Spleen (tissue), 7 donors: ENCODE measurements at regions not wholly inside any gene's neighbourhood (a gene's known extent, or its start where the extent isn't known, plus 50 kb on each side); places are given as distances from the start of the nearest gene placed in this dataset.

ENCODE experiments used
- POLR2A ChIP-seq, 3 donors: fragments of 450-650 bp; IDR thresholded peaks; one replicate each; pipeline ENCODE4 v1.5.1; 2017; ENCODE audit warnings: antibody characterized with exemption in 3 of 3, mild to moderate bottlenecking in 1 of 3
- POLR2AphosphoS5 ChIP-seq, 3 donors: sonication (generic); formaldehyde crosslinking; IDR thresholded peaks; one replicate each; pipeline ENCODE4 v1.5.1; 2017; ENCODE audit warnings: antibody characterized with exemption in 3 of 3
- TF ChIP-seq, protein P1 (sequence below), 11 experiments: fragments of 200-600 bp in 7 of 11; fragments of 450-650 bp in 4 of 11; sonication (generic) in 4 of 11; IDR thresholded peaks in 8 of 11; conservative IDR thresholded peaks in 3 of 11; 1 replicate in 7 of 11; 2 replicates in 4 of 11; pipeline versions ENCODE4 v1.4.0 to v1.8.0; 2016 to 2021; ENCODE audit warnings: antibody characterized with exemption in 11 of 11, inconsistent platforms in 4 of 11, mild to moderate bottlenecking in 1 of 11
- donor health status: DM: no; HTN: no; CAD: no; lungs with moderate emphysema.
- donor health status: DM: no; HTN: no; CAD: no.
- donor health status: DM: no; HTN: no; CAD: no.

DNA sequence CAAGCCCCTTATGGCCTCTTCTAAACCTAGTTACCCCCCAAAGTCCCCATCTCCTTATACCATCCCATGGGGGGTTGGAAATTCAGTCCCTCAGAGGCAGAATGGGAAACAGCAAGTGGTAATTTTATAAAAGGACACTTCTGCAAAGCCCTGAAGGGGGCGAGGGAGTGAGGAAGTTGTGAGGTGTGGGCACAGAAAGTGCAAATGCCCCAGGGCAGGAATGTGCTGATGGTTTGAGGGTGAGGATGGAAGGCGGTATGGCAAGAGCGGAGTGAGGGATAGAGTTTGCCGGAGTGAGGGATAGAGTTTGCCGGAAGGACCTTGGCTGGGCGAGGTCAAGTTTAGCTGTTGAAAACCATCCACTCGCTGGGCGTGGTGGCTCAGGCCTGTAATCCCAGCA, 52.7 kb downstream of the HAPSTR1 start:
- TF ChIP-seq, protein P1, sequence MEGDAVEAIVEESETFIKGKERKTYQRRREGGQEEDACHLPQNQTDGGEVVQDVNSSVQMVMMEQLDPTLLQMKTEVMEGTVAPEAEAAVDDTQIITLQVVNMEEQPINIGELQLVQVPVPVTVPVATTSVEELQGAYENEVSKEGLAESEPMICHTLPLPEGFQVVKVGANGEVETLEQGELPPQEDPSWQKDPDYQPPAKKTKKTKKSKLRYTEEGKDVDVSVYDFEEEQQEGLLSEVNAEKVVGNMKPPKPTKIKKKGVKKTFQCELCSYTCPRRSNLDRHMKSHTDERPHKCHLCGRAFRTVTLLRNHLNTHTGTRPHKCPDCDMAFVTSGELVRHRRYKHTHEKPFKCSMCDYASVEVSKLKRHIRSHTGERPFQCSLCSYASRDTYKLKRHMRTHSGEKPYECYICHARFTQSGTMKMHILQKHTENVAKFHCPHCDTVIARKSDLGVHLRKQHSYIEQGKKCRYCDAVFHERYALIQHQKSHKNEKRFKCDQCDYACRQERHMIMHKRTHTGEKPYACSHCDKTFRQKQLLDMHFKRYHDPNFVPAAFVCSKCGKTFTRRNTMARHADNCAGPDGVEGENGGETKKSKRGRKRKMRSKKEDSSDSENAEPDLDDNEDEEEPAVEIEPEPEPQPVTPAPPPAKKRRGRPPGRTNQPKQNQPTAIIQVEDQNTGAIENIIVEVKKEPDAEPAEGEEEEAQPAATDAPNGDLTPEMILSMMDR (IDR thresholded peaks at IDR 0.05 in 8 of 11, conservative IDR thresholded peaks at IDR 0.05 in 3 of 11): no peak
- TF ChIP-seq POLR2A (IDR thresholded peaks at IDR 0.05) (no peak), POLR2AphosphoS5 (IDR thresholded peaks at IDR 0.05) (no peak)
